Neural cell (in vitro differentiated cells): ENCODE measurements at regions not wholly inside any gene's neighbourhood (a gene's known extent, or its start where the extent isn't known, plus 50 kb on each side); places are given as distances from the start of the nearest gene placed in this dataset.

Experiments
- H2AFZ ChIP-seq: fragments of 200-600, 300-800 bp; sonication (generic), shearing (Covaris generic); 2 replicates; pipeline ENCODE4 v1.6.0; 2014; ENCODE audit warnings: low read depth, mild to moderate bottlenecking, antibody characterized with exemption, low read length, moderate library complexity
- H3F3A ChIP-seq: fragments of 200-600 bp; shearing (Covaris generic); 2 replicates; pipeline ENCODE4 v1.6.1; 2016; ENCODE audit warnings: mild to moderate bottlenecking, moderate library complexity, mixed read lengths, antibody characterized with exemption, low read length; ENCODE audit not compliant: insufficient read depth, poor library complexity, severe bottlenecking
- H3K27ac ChIP-seq: fragments of 200-600, 300-800 bp; sonication (generic), shearing (Covaris generic); 2 replicates; pipeline ENCODE4 v1.5.1; 2014; ENCODE audit warnings: mild to moderate bottlenecking, low read length, moderate library complexity
- H3K27me3 ChIP-seq: fragments of 300-800, 200-600 bp; sonication (generic), shearing (Covaris generic); 2 replicates; pipeline ENCODE4 v1.6.0; 2014; ENCODE audit warnings: mild to moderate bottlenecking, low read depth, low read length, moderate library complexity; ENCODE audit not compliant: insufficient read depth
- H3K36me3 ChIP-seq: fragments of 300-800, 200-600 bp; sonication (generic), shearing (Covaris generic); 2 replicates; pipeline ENCODE4 v1.5.1; 2014; ENCODE audit warnings: mild to moderate bottlenecking, antibody characterized with exemption, low read length, moderate library complexity; ENCODE audit not compliant: insufficient read depth
- H3K4me2 ChIP-seq: fragments of 300-800, 200-600 bp; sonication (generic), shearing (Covaris generic); 2 replicates; pipeline ENCODE4 v1.6.0; 2014; ENCODE audit warnings: mild to moderate bottlenecking, low read length
- H3K4me3 ChIP-seq: fragments of 300-800, 200-600 bp; sonication (generic), shearing (Covaris generic); 2 replicates; pipeline ENCODE4 v1.5.1; 2014; ENCODE audit warnings: mild to moderate bottlenecking, low read length, moderate library complexity
- H3K79me2 ChIP-seq: fragments of 200-600 bp; shearing (Covaris generic); replicated peaks from 2 replicates; pipeline ENCODE4 v1.6.0; 2014; ENCODE audit warnings: mild to moderate bottlenecking, low read length, moderate library complexity; ENCODE audit not compliant: insufficient read depth
- H3K9ac ChIP-seq: fragments of 300-800, 200-600 bp; sonication (generic), shearing (Covaris generic); 2 replicates; pipeline ENCODE4 v1.6.1; 2016; ENCODE audit warnings: mild to moderate bottlenecking, low read length, mixed read lengths
- H3K9me2 ChIP-seq: fragments of 200-600 bp; shearing (Covaris generic); 2 replicates; pipeline ENCODE4 v1.6.1; 2016; ENCODE audit warnings: mild to moderate bottlenecking, low read length, mixed read lengths; ENCODE audit not compliant: insufficient read depth
- H3K9me3 ChIP-seq: fragments of 200-600, 300-800 bp; sonication (generic), shearing (Covaris generic); 2 replicates; pipeline ENCODE4 v1.6.1; 2016; ENCODE audit warnings: mild to moderate bottlenecking, mixed run types, low read length, moderate library complexity, mixed read lengths
- H4K20me1 ChIP-seq: fragments of 200-600 bp; shearing (Covaris generic); 2 replicates; pipeline ENCODE4 v1.6.1; 2016; ENCODE audit warnings: mild to moderate bottlenecking, mixed run types; ENCODE audit not compliant: insufficient read depth
- EP300 ChIP-seq: fragments of 450-650 bp; conservative IDR thresholded peaks from 2 replicates; pipeline ENCODE4 v1.6.1; 2014; ENCODE audit warnings: antibody characterized with exemption, mild to moderate bottlenecking, moderate library complexity; ENCODE audit not compliant: poor library complexity, severe bottlenecking
- EZH2 ChIP-seq: fragments of 200-600, 300-800 bp; shearing (Covaris generic), sonication (generic); IDR thresholded peaks from 2 replicates; pipeline ENCODE4 v1.6.1; 2014; ENCODE audit warnings: antibody characterized with exemption, low read length, borderline replicate concordance, mild to moderate bottlenecking; ENCODE audit not compliant: insufficient read depth, poor library complexity, severe bottlenecking
- MXI1 ChIP-seq: fragments of 450-650 bp; conservative IDR thresholded peaks from 2 replicates; pipeline ENCODE4 v1.6.1; 2014; ENCODE audit warnings: antibody characterized with exemption, mild to moderate bottlenecking; ENCODE audit not compliant: poor library complexity, severe bottlenecking
- POLR2AphosphoS5 ChIP-seq: IDR thresholded peaks from 2 replicates; pipeline ENCODE4 v1.6.1; 2012
- RAD21 ChIP-seq: fragments of 450-650 bp; conservative IDR thresholded peaks from 2 replicates; pipeline ENCODE4 v1.6.1; 2014; ENCODE audit warnings: antibody characterized with exemption, mild to moderate bottlenecking, moderate library complexity
- SMC3 ChIP-seq: fragments of 450-650 bp; conservative IDR thresholded peaks from 2 replicates; pipeline ENCODE4 v1.6.1; 2014; ENCODE audit warnings: antibody characterized with exemption, mild to moderate bottlenecking, moderate library complexity; ENCODE audit not compliant: poor library complexity
- TAF1 ChIP-seq: IDR thresholded peaks from 2 replicates; pipeline ENCODE4 v1.6.1; 2012; ENCODE audit warnings: low read depth
- TF ChIP-seq, protein P1 (sequence below): fragments of 450-650 bp; IDR thresholded peaks from 2 replicates; pipeline ENCODE4 v1.5.1; 2014; ENCODE audit warnings: antibody characterized with exemption, mild to moderate bottlenecking, moderate library complexity; ENCODE audit not compliant: poor library complexity, severe bottlenecking
- TF ChIP-seq, protein P2 (sequence below): IDR thresholded peaks from 2 replicates; pipeline ENCODE4 v1.6.1; 2012; ENCODE audit warnings: borderline replicate concordance

DNA sequence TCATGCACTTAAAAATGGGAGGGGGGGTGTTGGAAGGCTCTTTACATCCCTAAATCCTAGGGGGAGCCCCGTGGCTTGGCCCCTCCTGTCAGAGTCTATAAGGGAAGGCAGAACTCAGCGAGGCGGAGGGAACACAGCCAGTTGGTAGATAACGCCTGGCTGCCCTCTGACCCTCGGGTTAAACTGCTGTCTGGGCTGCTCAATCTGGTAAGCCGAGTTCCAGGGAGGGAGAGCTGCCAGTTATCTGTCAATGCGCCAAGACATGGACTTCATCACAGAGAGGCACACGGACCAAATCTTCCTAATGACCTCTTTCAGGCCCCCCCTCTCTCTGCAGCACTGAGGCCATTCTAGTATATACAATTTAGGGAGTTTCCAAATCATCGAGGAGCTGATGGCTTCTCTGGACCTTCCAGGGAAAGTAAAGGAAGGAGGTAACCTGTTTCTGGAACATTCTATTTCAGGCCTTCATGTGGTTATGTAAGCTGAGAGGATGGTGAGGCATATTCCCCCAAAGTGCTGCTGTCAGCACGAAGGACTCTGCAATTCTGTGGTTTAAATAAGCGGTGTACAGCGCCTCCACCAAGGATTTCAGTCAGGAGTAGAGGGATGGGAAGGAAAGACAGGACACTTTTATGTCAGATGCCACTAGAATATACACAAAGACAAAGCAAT lies 349.0 kb downstream of the MCTP2 start:
- H3K9me2 ChIP-seq = no peaks in the 10 kb centered on the region
- H3K27ac ChIP-seq = no peak overlapping the region
- no peaks in the 10 kb centered on the region for H3K9me3 ChIP-seq
- H3F3A ChIP-seq = no peaks in the 10 kb centered on the region
- H3K36me3 ChIP-seq = no peaks in the 10 kb centered on the region
- no peak overlapping the region for H2AFZ ChIP-seq
- H3K4me2 ChIP-seq = no peak overlapping the region
- H3K27me3 ChIP-seq = no peaks in the 10 kb centered on the region
- no peaks in the 10 kb centered on the region for H3K79me2 ChIP-seq
- no peak overlapping the region for H3K4me3 ChIP-seq
- no peak for TF ChIP-seq EZH2
- TF ChIP-seq EP300 = no peak
- TF ChIP-seq MXI1 = no peak
- no peaks in the 10 kb centered on the region for H4K20me1 ChIP-seq
- no peak overlapping the region for H3K9ac ChIP-seq

DNA sequence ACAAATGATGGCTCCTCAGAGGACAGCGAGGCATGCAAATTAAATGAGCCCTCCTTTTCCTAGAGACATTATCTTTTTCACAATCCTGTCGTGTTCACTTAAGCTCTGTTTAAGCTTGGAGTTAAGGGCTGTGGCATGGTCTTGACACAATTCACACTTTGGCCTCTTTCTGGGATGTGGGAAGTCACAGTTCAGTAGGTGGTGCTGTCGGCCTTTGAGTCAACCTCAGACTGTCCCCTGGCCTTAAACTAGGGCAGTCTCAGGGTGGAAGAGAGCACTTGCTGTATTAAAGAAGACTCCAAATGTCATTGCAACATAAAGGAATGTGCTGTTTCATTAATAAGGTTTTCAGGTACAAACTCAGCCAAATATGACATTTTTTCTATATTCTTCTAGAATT lies 351.0 kb downstream of the MCTP2 start:
- no peak overlapping the region for H2AFZ ChIP-seq

DNA sequence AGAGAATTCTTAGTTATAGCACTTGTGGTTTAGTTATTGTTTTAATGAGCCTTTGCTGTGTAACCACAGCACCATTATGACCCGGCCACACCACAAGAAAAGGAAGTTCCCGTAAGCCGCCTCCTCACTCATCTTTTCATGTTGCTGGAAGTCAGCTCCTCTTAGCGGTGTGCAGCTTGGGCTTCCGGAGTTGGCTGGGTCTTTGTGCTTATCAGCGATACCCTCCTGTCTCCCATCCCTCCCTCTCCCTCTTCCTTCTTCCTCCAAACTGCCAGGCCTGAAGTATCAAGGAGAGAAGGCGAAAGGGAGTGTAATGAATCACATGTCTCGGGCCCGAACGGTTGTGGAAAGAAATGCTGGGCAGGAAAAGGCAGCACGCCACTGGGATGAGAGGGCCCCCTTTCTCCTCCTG lies 353.5 kb downstream of the MCTP2 start:
- H2AFZ ChIP-seq = no peak overlapping the region
- H3K4me3 ChIP-seq = no peak overlapping the region

More for the DNA sequence above, 351.0 kb downstream of the MCTP2 start:
- Histone ChIP-seq H3K9me2 (no peaks in the 10 kb centered on the region), H3K36me3 (no peaks in the 10 kb centered on the region), H3K9me3 (no peaks in the 10 kb centered on the region), H3K27me3 (no peaks in the 10 kb centered on the region), H4K20me1 (no peaks in the 10 kb centered on the region), H3K27ac (no peak overlapping the region), H3K79me2 (no peaks in the 10 kb centered on the region), H3K4me3 (no peak overlapping the region), H3K4me2 (no peak overlapping the region), H3F3A (no peaks in the 10 kb centered on the region), H3K9ac (no peak overlapping the region)
- TF ChIP-seq, protein P1, sequence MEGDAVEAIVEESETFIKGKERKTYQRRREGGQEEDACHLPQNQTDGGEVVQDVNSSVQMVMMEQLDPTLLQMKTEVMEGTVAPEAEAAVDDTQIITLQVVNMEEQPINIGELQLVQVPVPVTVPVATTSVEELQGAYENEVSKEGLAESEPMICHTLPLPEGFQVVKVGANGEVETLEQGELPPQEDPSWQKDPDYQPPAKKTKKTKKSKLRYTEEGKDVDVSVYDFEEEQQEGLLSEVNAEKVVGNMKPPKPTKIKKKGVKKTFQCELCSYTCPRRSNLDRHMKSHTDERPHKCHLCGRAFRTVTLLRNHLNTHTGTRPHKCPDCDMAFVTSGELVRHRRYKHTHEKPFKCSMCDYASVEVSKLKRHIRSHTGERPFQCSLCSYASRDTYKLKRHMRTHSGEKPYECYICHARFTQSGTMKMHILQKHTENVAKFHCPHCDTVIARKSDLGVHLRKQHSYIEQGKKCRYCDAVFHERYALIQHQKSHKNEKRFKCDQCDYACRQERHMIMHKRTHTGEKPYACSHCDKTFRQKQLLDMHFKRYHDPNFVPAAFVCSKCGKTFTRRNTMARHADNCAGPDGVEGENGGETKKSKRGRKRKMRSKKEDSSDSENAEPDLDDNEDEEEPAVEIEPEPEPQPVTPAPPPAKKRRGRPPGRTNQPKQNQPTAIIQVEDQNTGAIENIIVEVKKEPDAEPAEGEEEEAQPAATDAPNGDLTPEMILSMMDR = peak; percentile 47
- TF ChIP-seq MXI1 = no peak
- TF ChIP-seq RAD21 = peak; percentile 60
- TF ChIP-seq SMC3 = peak; percentile 36

More for the DNA sequence above, 353.5 kb downstream of the MCTP2 start:
- Histone ChIP-seq H3K27ac (no peak overlapping the region), H4K20me1 (no peaks in the 10 kb centered on the region), H3K27me3 (no peaks in the 10 kb centered on the region), H3K36me3 (no peaks in the 10 kb centered on the region), H3F3A (no peaks in the 10 kb centered on the region), H3K9me3 (no peaks in the 10 kb centered on the region), H3K9ac (no peak overlapping the region), H3K9me2 (no peaks in the 10 kb centered on the region), H3K4me2 (no peak overlapping the region), H3K79me2 (no peaks in the 10 kb centered on the region)
- TF ChIP-seq SMC3 (no peak), EZH2 (no peak), RAD21 (no peak), MXI1 (no peak), POLR2AphosphoS5 (no peak), EP300 (no peak), TAF1 (no peak)
- TF ChIP-seq, protein P2, sequence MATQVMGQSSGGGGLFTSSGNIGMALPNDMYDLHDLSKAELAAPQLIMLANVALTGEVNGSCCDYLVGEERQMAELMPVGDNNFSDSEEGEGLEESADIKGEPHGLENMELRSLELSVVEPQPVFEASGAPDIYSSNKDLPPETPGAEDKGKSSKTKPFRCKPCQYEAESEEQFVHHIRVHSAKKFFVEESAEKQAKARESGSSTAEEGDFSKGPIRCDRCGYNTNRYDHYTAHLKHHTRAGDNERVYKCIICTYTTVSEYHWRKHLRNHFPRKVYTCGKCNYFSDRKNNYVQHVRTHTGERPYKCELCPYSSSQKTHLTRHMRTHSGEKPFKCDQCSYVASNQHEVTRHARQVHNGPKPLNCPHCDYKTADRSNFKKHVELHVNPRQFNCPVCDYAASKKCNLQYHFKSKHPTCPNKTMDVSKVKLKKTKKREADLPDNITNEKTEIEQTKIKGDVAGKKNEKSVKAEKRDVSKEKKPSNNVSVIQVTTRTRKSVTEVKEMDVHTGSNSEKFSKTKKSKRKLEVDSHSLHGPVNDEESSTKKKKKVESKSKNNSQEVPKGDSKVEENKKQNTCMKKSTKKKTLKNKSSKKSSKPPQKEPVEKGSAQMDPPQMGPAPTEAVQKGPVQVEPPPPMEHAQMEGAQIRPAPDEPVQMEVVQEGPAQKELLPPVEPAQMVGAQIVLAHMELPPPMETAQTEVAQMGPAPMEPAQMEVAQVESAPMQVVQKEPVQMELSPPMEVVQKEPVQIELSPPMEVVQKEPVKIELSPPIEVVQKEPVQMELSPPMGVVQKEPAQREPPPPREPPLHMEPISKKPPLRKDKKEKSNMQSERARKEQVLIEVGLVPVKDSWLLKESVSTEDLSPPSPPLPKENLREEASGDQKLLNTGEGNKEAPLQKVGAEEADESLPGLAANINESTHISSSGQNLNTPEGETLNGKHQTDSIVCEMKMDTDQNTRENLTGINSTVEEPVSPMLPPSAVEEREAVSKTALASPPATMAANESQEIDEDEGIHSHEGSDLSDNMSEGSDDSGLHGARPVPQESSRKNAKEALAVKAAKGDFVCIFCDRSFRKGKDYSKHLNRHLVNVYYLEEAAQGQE = no peak
- TF ChIP-seq, protein P1 = no peak
